ENCODE measurements at regions not wholly inside any gene's neighbourhood (a gene's known extent, or its start where the extent isn't known, plus 50 kb on each side); places are given as distances from the start of the nearest gene placed in this dataset.
A peak's percentile ranks its signal among the peaks of the same experiment; 100 is the strongest.

- DNase-seq (ENCODE audit: low spot score): no peak
- Histone ChIP-seq H3K4me1 (ENCODE audit: insufficient read depth, poor library complexity, severe bottlenecking) (peaks cover 7% of the 10 kb centered on the region), H3K36me3 (ENCODE audit: low read depth) (no peaks in the 10 kb centered on the region), H3K4me3 (ENCODE audit: severe bottlenecking) (no peak overlapping the region), H3K27me3 (ENCODE audit: insufficient read depth, poor library complexity, severe bottlenecking) (no peaks in the 10 kb centered on the region), H3K27ac (ENCODE audit: poor library complexity, severe bottlenecking) (no peak overlapping the region), H3K9me3 (ENCODE audit: severe bottlenecking) (no peaks in the 10 kb centered on the region)
- TF ChIP-seq, protein P1, sequence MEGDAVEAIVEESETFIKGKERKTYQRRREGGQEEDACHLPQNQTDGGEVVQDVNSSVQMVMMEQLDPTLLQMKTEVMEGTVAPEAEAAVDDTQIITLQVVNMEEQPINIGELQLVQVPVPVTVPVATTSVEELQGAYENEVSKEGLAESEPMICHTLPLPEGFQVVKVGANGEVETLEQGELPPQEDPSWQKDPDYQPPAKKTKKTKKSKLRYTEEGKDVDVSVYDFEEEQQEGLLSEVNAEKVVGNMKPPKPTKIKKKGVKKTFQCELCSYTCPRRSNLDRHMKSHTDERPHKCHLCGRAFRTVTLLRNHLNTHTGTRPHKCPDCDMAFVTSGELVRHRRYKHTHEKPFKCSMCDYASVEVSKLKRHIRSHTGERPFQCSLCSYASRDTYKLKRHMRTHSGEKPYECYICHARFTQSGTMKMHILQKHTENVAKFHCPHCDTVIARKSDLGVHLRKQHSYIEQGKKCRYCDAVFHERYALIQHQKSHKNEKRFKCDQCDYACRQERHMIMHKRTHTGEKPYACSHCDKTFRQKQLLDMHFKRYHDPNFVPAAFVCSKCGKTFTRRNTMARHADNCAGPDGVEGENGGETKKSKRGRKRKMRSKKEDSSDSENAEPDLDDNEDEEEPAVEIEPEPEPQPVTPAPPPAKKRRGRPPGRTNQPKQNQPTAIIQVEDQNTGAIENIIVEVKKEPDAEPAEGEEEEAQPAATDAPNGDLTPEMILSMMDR (IDR thresholded peaks at IDR 0.05; ENCODE audit: poor library complexity, severe bottlenecking): no peak
- no peak for ATAC-seq (ENCODE audit: low read depth)
Observed at GRCh38 chr10:16363741-16364140, 73.1 kb upstream of the PTER start.

DNA sequence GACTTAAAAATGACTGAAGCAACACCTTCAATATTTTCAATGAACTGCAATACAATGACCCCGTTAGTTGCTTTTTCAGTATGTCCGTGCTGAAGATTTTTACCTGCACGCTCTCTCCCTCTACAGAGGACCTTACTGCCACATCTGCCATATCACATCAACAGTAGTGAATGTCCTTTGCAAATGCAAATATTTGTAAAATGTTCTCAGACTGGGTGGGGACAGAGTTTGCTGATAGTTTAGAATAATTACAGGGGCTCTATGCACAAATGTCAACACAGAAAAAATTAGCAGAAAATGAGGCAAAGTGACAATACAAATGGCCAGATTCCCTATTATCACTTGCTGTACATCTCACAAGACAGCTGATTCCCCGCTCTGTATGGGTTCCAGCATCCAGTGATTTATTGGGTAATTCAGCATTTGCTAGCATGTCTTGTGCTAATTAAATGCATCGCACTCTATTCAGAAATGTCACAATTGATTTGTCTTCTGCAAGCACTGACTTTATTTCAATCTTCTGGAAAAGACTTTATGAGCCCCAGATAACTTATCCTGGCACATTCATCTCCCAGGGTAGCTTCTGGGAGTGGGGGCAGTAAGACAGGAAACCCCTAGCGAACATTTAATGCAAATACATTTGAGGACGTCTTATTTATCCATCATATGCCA lies 69.1 kb upstream of the PTER start:
- no peak overlapping the region for H3K4me3 ChIP-seq (ENCODE audit: severe bottlenecking)
- H3K27me3 ChIP-seq (ENCODE audit: insufficient read depth, poor library complexity, severe bottlenecking): no peaks in the 10 kb centered on the region
- no peaks in the 10 kb centered on the region for H3K36me3 ChIP-seq (ENCODE audit: low read depth)
- TF ChIP-seq, protein P1 (IDR thresholded peaks at IDR 0.05; ENCODE audit: poor library complexity, severe bottlenecking): no peak
- ATAC-seq (ENCODE audit: low read depth): no peak
- no peaks in the 10 kb centered on the region for H3K9me3 ChIP-seq (ENCODE audit: severe bottlenecking)
- DNase-seq (ENCODE audit: low spot score): no peak
- no peak overlapping the region for H3K27ac ChIP-seq (ENCODE audit: poor library complexity, severe bottlenecking)
- H3K4me1 ChIP-seq (ENCODE audit: insufficient read depth, poor library complexity, severe bottlenecking): no peaks in the 10 kb centered on the region

DNA sequence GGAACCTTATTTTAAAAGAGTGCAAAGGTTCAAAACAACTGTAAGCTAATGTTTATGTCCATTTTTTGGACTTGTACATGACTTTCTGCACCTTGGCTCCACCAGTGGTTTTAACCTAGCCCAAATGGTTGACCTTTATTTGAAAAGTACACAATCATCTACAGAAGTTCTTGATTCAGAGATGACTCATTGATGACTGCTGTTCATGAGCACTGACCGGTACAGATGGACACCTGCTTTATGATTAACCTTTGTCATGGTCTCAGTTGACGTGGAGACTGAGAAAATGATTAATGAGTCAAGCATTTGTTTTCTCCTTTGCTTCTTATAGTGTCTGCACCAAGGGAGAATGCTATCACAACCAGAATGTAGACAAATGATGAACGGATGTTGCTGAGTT lies 55.7 kb upstream of the PTER start:
- no peak overlapping the region for H3K4me3 ChIP-seq (ENCODE audit: severe bottlenecking)
- DNase-seq (ENCODE audit: low spot score): no peak
- no peaks in the 10 kb centered on the region for H3K27me3 ChIP-seq (ENCODE audit: insufficient read depth, poor library complexity, severe bottlenecking)

DNA sequence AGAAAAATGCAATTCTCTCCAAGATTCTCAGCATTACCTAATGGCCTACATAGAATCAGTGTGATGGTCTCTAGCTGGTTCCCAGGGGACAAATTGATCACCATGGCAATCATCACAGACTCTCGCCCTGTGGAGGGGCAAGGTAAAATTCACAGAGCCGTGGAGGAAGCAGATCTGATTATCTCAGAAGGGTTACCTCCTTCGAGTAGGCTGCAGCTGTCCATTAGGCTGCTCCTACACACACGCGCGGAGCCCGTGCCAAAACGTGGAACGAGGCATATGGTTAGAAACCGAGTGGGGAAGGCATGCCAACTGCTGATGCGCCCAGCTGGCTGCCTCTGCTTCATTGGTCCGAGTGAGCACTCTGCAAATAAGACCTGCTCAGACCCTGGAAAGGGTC lies 52.8 kb upstream of the PTER start:
- TF ChIP-seq, protein P1 (IDR thresholded peaks at IDR 0.05; ENCODE audit: poor library complexity, severe bottlenecking): no peak
- DNase-seq (ENCODE audit: low spot score) (no peak), ATAC-seq (ENCODE audit: low read depth) (no peak)
- Histone ChIP-seq H3K36me3 (ENCODE audit: low read depth) (no peaks in the 10 kb centered on the region), H3K4me1 (ENCODE audit: insufficient read depth, poor library complexity, severe bottlenecking) (peaks cover 7% of the 10 kb centered on the region), H3K9me3 (ENCODE audit: severe bottlenecking) (no peaks in the 10 kb centered on the region), H3K27ac (ENCODE audit: poor library complexity, severe bottlenecking) (no peak overlapping the region), H3K4me3 (ENCODE audit: severe bottlenecking) (no peak overlapping the region), H3K27me3 (ENCODE audit: insufficient read depth, poor library complexity, severe bottlenecking) (no peaks in the 10 kb centered on the region)

More for the DNA sequence above, 55.7 kb upstream of the PTER start:
- H3K9me3 ChIP-seq (ENCODE audit: severe bottlenecking): no peaks in the 10 kb centered on the region
- no peak overlapping the region for H3K27ac ChIP-seq (ENCODE audit: poor library complexity, severe bottlenecking)
- peak; percentile 85 for ATAC-seq (ENCODE audit: low read depth)
- TF ChIP-seq, protein P1 (IDR thresholded peaks at IDR 0.05; ENCODE audit: poor library complexity, severe bottlenecking): no peak
- H3K36me3 ChIP-seq (ENCODE audit: low read depth): no peaks in the 10 kb centered on the region
- H3K4me1 ChIP-seq (ENCODE audit: insufficient read depth, poor library complexity, severe bottlenecking): peaks cover 7% of the 10 kb centered on the region

- TF ChIP-seq, protein P1 (IDR thresholded peaks at IDR 0.05; ENCODE audit: poor library complexity, severe bottlenecking): no peak
Observed at GRCh38 chr10:16386855-16387254, 50.0 kb upstream of the PTER start.

More at GRCh38 chr10:16386855-16387254, 50.0 kb upstream of the PTER start:
- Histone ChIP-seq H3K4me1 (ENCODE audit: insufficient read depth, poor library complexity, severe bottlenecking) (no peaks in the 10 kb centered on the region), H3K36me3 (ENCODE audit: low read depth) (no peaks in the 10 kb centered on the region), H3K27ac (ENCODE audit: poor library complexity, severe bottlenecking) (no peak overlapping the region), H3K27me3 (ENCODE audit: insufficient read depth, poor library complexity, severe bottlenecking) (no peaks in the 10 kb centered on the region), H3K9me3 (ENCODE audit: severe bottlenecking) (no peaks in the 10 kb centered on the region), H3K4me3 (ENCODE audit: severe bottlenecking) (no peak overlapping the region)
- no peak for ATAC-seq (ENCODE audit: low read depth)
- no peak for DNase-seq (ENCODE audit: low spot score)

Data from RWPE2 (cell line).